ENCODE measurements at regions not wholly inside any gene's neighbourhood (a gene's known extent, or its start where the extent isn't known, plus 50 kb on each side); places are given as distances from the start of the nearest gene placed in this dataset.

DNA sequence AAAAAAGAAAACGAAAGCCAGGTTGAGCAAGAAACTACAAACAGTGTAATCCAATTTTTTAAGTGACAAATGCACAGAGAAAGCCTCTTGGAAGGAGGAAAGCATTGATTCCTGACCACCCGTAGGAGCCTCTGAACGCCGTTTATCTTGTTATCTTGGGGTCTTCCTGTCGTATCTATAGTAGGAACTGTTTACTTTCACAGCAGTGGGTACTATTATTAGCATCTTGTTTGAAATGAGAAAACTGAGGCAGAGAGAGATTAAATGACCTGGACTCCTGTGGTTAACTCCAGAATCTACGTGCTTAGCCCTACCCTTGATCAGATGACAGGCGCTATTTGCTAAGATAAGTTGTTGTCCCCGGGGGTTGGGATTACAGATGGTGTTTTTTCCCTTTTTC, 196.7 kb upstream of the FOXF1 start:
- BruUV-seq (replicated peaks) = no TSS peak
- ChIA-PET CTCF (interaction anchor here (0.5 kb wide), 1 partner anchor 159 kb away, joined by 3 read pairs; no protein-coding TSS in a partner anchor), POLR2A (no interaction called here)
- intact Hi-C loops (cut with micrococcal nuclease; ENCODE audit: unreplicated experiment) = no loop called here
- Histone ChIP-seq H3K27ac (ENCODE audit: low read length) (no peak overlapping the region), H3K36me3 (ENCODE audit: control insufficient read depth, insufficient read depth, low read length) (no peaks in the 10 kb centered on the region), H3K9me3 (ENCODE audit: control insufficient read depth, insufficient read depth, low read depth, low read length) (no peaks in the 10 kb centered on the region), H3K4me1 (ENCODE audit: control insufficient read depth, insufficient read depth, low read length) (no peaks in the 10 kb centered on the region), H3K4me3 (ENCODE audit: low read depth in 2 of 2, low read length in 2 of 2) (no peak overlapping the region), H3K27me3 (ENCODE audit: control insufficient read depth, insufficient read depth, low read length) (peaks cover 4% of the 10 kb centered on the region; the same call in 1 of the 2 replicates)
- ATAC-seq (no peak), DNase-seq (ENCODE audit: low read depth, low spot score) (no peak)
- in situ Hi-C loops (cut with HindIII; ENCODE audit: low pct_unique_long_range_greater_than_20kb, low sequenced_read_pairs) = no loop called here
- no peak for TF ChIP-seq POLR2AphosphoS5 (IDR thresholded peaks at IDR 0.05; ENCODE audit: low read depth, low read length)
- TF ChIP-seq, protein P1, sequence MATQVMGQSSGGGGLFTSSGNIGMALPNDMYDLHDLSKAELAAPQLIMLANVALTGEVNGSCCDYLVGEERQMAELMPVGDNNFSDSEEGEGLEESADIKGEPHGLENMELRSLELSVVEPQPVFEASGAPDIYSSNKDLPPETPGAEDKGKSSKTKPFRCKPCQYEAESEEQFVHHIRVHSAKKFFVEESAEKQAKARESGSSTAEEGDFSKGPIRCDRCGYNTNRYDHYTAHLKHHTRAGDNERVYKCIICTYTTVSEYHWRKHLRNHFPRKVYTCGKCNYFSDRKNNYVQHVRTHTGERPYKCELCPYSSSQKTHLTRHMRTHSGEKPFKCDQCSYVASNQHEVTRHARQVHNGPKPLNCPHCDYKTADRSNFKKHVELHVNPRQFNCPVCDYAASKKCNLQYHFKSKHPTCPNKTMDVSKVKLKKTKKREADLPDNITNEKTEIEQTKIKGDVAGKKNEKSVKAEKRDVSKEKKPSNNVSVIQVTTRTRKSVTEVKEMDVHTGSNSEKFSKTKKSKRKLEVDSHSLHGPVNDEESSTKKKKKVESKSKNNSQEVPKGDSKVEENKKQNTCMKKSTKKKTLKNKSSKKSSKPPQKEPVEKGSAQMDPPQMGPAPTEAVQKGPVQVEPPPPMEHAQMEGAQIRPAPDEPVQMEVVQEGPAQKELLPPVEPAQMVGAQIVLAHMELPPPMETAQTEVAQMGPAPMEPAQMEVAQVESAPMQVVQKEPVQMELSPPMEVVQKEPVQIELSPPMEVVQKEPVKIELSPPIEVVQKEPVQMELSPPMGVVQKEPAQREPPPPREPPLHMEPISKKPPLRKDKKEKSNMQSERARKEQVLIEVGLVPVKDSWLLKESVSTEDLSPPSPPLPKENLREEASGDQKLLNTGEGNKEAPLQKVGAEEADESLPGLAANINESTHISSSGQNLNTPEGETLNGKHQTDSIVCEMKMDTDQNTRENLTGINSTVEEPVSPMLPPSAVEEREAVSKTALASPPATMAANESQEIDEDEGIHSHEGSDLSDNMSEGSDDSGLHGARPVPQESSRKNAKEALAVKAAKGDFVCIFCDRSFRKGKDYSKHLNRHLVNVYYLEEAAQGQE (IDR thresholded peaks at IDR 0.05; ENCODE audit: insufficient read depth in 1 of 2, low read depth in 2 of 2, low read length in 1 of 2) = no peak
- no peak for TF ChIP-seq SIN3A (IDR thresholded peaks at IDR 0.05; ENCODE audit: borderline replicate concordance, insufficient read depth, low read depth, low read length)
- no peak for TF ChIP-seq TCF7L2 (IDR thresholded peaks at IDR 0.05; ENCODE audit: low read depth, low read length)
- TF ChIP-seq, protein P2, sequence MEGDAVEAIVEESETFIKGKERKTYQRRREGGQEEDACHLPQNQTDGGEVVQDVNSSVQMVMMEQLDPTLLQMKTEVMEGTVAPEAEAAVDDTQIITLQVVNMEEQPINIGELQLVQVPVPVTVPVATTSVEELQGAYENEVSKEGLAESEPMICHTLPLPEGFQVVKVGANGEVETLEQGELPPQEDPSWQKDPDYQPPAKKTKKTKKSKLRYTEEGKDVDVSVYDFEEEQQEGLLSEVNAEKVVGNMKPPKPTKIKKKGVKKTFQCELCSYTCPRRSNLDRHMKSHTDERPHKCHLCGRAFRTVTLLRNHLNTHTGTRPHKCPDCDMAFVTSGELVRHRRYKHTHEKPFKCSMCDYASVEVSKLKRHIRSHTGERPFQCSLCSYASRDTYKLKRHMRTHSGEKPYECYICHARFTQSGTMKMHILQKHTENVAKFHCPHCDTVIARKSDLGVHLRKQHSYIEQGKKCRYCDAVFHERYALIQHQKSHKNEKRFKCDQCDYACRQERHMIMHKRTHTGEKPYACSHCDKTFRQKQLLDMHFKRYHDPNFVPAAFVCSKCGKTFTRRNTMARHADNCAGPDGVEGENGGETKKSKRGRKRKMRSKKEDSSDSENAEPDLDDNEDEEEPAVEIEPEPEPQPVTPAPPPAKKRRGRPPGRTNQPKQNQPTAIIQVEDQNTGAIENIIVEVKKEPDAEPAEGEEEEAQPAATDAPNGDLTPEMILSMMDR (IDR thresholded peaks at IDR 0.05) = no peak

DNA sequence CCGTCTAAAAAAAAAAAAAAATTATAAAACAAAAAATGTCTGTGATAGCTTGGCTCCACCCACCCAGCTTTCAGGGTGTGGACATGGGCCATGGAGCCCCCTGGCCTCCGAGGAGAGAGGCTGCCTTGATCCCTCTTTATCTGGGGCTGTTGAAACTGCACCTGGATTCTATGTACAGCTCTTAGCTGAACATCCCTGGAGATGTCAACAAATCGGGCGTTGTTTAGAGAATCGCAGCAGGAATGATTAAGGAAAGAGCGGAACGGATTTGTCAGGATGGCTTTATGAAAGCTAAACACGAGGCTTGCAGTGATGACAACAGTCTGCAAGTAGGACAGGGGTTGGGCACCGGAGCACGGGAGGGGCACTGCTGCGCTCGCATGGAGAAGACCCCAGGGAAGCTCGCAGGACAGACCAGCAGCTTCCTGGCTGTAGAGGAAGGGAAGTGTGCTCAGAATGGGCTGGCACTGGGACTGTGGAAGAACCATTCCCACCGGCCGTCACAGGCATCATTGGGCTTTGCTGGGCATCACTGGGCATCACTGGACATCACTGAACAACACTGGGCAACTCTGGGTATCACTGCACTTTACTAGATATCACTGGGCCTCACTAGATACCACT, 195.8 kb upstream of the FOXF1 start:
- intact Hi-C loops (cut with micrococcal nuclease; ENCODE audit: unreplicated experiment) = no loop called here
- DNase-seq (ENCODE audit: low read depth, low spot score) = no peak
- H3K36me3 ChIP-seq (ENCODE audit: control insufficient read depth, insufficient read depth, low read length) = no peaks in the 10 kb centered on the region
- no TSS peak for BruUV-seq (replicated peaks)
- CTCF ChIA-PET = interaction anchor here (0.5 kb wide), 1 partner anchor 160 kb away, joined by 3 read pairs; no protein-coding TSS in a partner anchor
- no peak for ATAC-seq
- no peaks in the 10 kb centered on the region for H3K4me1 ChIP-seq (ENCODE audit: control insufficient read depth, insufficient read depth, low read length)
- no peak overlapping the region for H3K4me3 ChIP-seq (ENCODE audit: low read depth in 2 of 2, low read length in 2 of 2)
- TF ChIP-seq POLR2AphosphoS5 (IDR thresholded peaks at IDR 0.05; ENCODE audit: low read depth, low read length) (no peak), TCF7L2 (IDR thresholded peaks at IDR 0.05; ENCODE audit: low read depth, low read length) (no peak), SIN3A (IDR thresholded peaks at IDR 0.05; ENCODE audit: borderline replicate concordance, insufficient read depth, low read depth, low read length) (no peak)
- TF ChIP-seq, protein P1 (IDR thresholded peaks at IDR 0.05; ENCODE audit: insufficient read depth in 1 of 2, low read depth in 2 of 2, low read length in 1 of 2) = no peak
- TF ChIP-seq, protein P2 (IDR thresholded peaks at IDR 0.05) = no peak
- peaks cover 4% of the 10 kb centered on the region; the same call in 1 of the 2 replicates for H3K27me3 ChIP-seq (ENCODE audit: control insufficient read depth, insufficient read depth, low read length)
- POLR2A ChIA-PET = no interaction called here
- H3K9me3 ChIP-seq (ENCODE audit: control insufficient read depth, insufficient read depth, low read depth, low read length) = no peaks in the 10 kb centered on the region
- H3K27ac ChIP-seq (ENCODE audit: low read length) = no peak overlapping the region
- in situ Hi-C loops (cut with HindIII; ENCODE audit: low pct_unique_long_range_greater_than_20kb, low sequenced_read_pairs) = no loop called here

Measured in Panc1 (cell line).